Non-pigmented ciliary epithelial cell (primary cell): ENCODE measurements at regions not wholly inside any gene's neighbourhood (a gene's known extent, or its start where the extent isn't known, plus 50 kb on each side); places are given as distances from the start of the nearest gene placed in this dataset.

Experiments used
- DNase-seq: peaks from one replicate; pipeline ENCODE4 v3.0.0-alpha.2; 2010; ENCODE audit warnings: low read depth

- DNase-seq, result no peak
Observed at GRCh38 chr16:54437921-54438320, 151.3 kb upstream of the IRX3 start.

- DNase-seq, result no peak
Observed at GRCh38 chr16:54437401-54437800, 150.8 kb upstream of the IRX3 start.

GRCh38 chr16:54436346-54436745, 149.8 kb upstream of the IRX3 start:
- DNase-seq, result no peak

GRCh38 chr16:54434859-54435258, 148.3 kb upstream of the IRX3 start:
- no peak for DNase-seq

DNA sequence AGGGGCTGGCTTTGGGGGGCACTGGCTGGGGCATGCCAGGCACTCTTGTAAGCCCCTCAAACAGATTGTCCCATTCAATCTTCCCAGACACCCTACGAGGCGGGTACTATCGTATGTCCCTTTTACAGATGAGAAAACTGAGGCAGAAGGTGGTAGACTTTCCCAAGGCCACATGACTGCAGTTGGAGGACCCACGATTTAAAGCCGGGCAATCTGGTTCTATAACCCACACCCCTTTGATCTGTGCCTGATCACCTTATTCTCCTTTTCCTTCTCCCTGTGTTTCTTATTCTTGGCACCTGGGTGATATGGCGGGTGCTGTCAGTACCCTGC, 146.3 kb upstream of the IRX3 start:
- DNase-seq, result no peak

GRCh38 chr16:54431997-54432896, 145.7 kb upstream of the IRX3 start:
- DNase-seq, result no peak

DNA sequence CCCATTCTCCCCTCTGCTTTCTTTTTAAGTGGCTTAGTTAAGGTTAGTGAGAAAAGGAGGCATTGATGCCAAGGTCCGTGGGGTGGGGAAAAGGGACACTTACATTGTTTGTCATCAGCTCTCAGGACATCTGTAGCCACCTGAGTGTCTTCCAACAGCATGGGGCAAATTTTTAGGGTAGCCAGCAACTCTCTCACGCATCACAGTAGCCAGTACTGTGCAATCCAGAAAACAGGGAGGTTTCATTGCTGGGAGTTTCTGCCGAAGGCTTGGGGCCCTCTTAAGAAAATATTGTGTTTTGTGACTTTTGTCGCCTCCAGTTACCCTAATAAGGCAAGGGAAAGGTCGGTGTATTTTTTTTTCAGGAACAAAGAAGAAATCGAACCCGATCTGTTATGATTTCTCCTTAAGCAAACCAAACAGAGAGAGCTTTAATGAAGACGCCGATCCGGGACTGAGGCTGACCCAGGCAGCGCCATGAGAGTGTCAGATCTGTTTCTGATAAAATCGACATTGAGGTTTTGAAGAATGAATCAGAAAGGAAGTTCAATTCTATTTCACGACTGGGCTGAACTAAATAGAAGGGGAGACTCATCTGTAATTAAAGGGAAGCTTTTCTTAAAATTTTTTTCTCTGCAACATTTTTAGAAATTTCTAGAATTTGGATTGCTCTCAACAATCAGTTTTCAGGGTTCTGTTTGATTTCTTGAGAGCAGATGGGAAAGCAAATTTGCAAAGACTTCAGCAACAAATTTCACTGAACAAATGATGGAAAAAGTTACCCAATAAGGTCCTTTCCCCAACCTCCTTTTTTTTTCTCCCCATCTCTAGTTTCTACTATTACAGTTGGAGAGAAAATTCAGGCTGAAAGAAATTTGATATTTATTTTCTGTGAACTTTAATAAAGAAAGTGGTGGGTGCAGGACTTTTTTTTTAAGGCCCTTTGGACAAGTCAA, 144.7 kb upstream of the IRX3 start:
- peak; percentile 22 for DNase-seq

- DNase-seq, result peak; percentile 50
Observed at GRCh38 chr16:54430491-54431030, 144.0 kb upstream of the IRX3 start.

DNA sequence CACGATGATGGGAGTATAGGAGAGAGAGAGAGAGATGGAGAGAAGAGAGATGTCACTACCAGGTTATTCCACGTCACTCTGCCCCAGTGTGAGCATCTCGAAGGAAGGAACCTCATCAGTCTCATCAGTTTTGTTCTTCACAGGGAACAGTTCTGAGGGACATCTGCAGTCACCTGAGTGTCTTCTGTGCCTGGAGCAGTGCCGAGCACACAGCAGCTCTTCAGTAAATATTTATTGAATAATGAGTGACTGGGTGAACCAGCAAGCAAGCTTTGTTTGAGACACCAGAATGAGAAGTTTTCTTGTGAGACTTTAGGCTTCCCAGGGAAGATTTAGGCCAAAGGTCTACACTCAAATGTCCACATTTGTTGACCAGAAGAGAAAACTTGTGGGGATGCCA, 142.4 kb upstream of the IRX3 start:
- no peak for DNase-seq

- DNase-seq, result no peak
Observed at GRCh38 chr16:54426553-54426849, 139.9 kb upstream of the IRX3 start.

DNA sequence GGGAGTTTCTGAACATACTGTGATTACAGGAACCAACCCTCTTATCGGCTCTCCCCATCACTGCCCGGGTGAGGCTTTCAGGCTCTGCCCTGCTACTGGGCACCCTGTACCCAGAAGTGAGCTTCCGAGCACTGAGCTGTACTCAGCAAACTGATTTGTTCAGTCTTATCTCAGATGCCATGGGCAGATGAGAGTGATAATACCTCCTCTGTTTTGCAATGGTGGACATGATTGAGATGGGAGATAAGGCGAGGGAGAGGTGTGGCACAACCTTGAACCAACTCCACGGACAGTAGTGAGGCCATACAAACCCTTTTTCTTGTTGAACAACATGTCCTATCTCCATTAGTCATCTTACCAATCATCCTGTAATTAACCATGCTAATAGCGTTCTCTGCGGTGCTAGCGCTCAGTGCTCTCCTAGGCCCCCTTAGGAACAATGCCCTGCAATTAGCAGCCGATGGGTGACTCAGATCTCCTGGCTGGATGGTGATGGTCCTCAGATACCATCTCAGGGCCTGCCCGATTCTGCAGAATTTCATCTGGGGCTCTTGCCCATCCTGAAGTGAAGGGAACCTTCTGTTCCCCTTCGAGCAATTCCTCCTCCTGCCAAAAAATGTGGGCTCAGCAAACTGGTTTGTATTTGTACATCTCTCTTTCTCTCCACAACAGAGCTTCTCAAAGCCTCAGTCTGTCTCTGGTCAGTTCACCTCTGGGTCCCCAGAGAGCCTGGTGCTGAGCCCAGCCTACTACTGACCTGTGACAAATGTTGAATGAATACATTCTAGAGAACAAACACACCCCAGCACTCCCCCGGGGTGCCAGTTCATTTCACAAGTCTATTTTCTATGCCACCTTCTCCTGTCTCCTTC, 139.3 kb upstream of the IRX3 start:
- no peak for DNase-seq

- no peak for DNase-seq
Observed at GRCh38 chr16:54425068-54425467, 138.5 kb upstream of the IRX3 start.

GRCh38 chr16:54424043-54424451, 137.5 kb upstream of the IRX3 start:
- no peak for DNase-seq

DNA sequence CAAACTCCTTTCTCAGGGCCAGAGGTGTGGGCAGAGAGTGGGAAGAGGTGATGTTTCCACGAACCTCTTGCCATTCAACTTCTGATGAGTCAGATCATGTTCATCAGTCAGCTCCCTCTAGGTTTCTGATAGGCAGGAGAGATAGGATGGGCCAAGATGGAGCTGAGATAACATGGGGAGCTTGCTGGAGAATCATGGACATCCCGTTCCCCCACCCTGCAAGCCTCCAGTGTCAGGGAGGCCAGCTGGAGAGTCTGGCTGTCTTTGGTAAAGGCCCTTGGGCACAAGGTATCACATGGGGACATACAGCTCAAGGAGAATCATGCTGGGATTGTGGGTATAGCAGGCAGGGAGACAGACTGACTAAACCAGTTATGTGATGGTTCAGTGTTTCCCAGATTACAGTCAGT, 136.0 kb upstream of the IRX3 start:
- DNase-seq, result no peak

GRCh38 chr16:54422159-54422558, 135.6 kb upstream of the IRX3 start:
- DNase-seq, result no peak

- no peak for DNase-seq
Observed at GRCh38 chr16:54421220-54421619, 134.6 kb upstream of the IRX3 start.

DNA sequence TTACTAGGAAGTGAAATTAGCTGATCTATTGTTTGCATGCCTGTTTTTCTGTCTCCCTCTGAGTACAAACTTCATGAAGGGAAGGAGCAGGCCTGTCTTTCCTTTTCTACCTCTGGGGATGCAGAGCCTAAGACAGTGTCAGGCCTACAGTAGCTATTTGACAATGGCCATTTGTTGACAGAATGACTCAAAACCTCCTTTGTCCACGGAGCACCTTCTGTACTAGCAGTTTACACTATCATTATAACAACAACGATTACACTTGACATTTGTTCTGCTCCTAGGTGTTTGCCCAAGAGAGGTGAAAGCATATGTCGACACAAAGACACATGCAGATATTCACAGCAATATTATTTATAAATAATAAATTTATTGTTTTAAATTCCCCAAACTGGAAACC, 132.3 kb upstream of the IRX3 start:
- no peak for DNase-seq

- no peak for DNase-seq
Observed at GRCh38 chr16:54417384-54417783, 130.8 kb upstream of the IRX3 start.

DNA sequence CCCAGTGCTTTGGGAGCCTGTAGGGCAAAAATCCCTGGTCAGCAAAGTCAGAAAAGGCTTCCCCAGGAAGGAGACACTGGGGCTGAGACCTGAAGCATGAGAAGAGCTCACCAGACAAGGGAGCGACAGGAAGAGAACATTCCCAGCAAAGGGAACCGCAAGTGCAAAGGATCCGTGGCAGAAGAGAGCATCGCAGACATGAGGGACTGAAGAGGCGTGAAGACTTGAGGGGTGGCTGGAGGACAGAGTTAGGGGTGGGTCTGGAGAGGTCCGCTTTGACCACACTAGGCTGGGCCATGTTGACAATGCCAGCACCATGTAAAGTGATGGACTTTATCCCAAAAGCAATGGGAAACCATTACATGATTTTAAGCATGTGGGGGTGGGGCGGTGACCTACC, 128.1 kb upstream of the IRX3 start:
- no peak for DNase-seq

DNA sequence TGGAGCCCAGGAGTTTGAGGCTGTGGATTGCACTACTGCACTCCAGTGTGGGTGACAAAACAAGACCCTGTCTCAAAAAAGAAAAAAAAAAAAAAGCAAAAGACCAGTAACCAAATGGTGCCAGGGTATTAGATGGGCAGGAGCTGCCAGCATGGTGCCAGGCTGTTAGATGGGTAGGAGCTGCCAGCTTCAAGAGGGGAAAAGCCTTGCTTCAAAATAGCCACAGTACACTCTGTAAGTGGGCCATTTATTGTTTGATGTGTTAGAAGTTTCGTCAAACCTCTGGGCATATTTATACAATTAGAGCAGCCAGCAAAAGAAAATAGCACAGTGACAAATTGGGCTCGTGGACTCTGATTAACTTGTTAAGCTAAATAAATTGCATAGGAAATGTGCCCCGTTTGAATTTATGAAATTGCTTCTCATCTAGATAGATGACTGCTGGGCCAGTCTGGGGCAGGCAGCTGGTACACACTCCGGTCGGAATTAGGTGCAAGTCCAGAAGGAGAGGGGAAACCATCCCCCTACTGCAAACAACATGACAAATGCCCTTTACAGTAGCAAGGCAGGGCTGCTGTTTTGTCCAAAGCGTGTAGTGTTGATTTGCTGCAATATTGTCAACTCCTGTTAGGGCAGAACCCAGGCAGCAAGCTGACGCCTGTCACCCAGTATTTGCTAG, 126.3 kb upstream of the IRX3 start:
- DNase-seq, result no peak

GRCh38 chr16:54412037-54412436, 125.5 kb upstream of the IRX3 start:
- no peak for DNase-seq
